LNCaP clone FGC (cell line): ENCODE measurements at regions not wholly inside any gene's neighbourhood (a gene's known extent, or its start where the extent isn't known, plus 50 kb on each side); places are given as distances from the start of the nearest gene placed in this dataset.

Source experiments
- DNase-seq: peaks from one replicate; pipeline ENCODE4 v3.0.0-alpha.2; 2011; ENCODE audit warnings: low read depth
- H3K4me3 ChIP-seq: 2 replicates; pipeline ENCODE4 v1.5.1; 2011; ENCODE audit warnings: mild to moderate bottlenecking, low read depth, low read length, control low read depth
- TF ChIP-seq, protein P1 (sequence below): IDR thresholded peaks from 2 replicates; pipeline ENCODE4 v1.5.1; 2012; ENCODE audit warnings: mild to moderate bottlenecking; ENCODE audit not compliant: control insufficient read depth, insufficient read depth; ENCODE audit errors: extremely low read depth

DNA sequence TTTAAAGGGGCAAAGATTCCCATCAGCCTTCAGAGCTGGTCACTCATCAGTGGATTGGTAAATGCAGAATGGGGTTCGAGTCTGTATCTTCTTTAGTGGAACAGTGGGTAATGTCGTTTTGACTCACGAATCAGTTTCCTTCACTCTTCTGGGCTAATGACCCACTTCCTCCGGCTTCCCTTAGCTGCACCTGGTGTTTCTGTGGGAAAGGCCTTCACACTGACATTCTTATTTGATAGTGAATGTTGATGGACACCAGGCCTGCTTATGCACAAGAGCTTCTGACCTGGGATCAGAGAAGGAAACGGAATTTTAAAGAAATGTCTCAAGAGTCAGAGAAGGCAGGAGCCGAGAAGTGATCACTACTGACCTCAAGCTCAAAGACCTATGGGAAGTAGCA lies 272.0 kb upstream of the SULF2 start:
- TF ChIP-seq, protein P1, sequence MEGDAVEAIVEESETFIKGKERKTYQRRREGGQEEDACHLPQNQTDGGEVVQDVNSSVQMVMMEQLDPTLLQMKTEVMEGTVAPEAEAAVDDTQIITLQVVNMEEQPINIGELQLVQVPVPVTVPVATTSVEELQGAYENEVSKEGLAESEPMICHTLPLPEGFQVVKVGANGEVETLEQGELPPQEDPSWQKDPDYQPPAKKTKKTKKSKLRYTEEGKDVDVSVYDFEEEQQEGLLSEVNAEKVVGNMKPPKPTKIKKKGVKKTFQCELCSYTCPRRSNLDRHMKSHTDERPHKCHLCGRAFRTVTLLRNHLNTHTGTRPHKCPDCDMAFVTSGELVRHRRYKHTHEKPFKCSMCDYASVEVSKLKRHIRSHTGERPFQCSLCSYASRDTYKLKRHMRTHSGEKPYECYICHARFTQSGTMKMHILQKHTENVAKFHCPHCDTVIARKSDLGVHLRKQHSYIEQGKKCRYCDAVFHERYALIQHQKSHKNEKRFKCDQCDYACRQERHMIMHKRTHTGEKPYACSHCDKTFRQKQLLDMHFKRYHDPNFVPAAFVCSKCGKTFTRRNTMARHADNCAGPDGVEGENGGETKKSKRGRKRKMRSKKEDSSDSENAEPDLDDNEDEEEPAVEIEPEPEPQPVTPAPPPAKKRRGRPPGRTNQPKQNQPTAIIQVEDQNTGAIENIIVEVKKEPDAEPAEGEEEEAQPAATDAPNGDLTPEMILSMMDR, result no peak
- H3K4me3 ChIP-seq, result no peak overlapping the region
- no peak for DNase-seq

DNA sequence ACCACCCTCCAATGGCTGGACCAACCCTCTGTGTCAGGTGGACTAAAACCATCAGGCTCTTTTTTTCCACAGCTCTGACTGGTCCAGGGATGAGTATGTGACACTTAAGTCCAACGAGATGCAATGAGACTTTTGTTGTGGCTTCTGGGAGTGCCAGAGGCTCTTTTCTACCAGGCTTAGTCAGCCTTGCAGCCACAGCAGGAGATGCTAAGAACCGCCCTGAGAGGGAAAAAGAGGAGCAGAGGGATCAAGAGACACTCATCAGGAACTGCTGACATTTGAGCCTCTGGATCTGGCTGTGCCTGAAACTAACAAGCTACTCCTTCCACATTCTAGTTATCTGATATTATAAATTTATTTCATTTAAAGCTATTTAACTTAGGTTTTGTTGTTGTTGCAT lies 270.9 kb upstream of the SULF2 start:
- TF ChIP-seq, protein P1, result no peak
- no peak for DNase-seq

DNA sequence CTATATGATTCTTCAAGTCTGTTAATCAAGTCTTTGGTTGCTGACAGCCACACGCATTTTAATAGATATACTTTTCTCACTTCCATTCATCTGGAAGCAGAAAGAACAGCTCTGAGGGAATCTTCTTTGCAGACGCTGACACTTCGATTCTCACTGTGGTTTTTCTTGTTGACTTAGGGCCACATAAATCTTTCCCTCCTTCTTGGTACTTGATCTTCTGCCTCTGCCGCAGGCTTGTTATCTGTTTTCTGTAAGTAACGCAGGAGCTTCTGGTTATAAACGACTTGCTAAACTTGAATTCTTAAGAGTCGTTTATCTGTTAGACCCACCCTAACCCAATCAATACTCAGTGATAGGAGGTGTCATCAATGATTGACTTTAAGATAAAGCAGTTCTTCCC lies 268.8 kb upstream of the SULF2 start:
- no peak for DNase-seq
- no peak overlapping the region for H3K4me3 ChIP-seq
- TF ChIP-seq, protein P1, result no peak

More for the DNA sequence above, 270.9 kb upstream of the SULF2 start:
- H3K4me3 ChIP-seq, result no peak overlapping the region

DNA sequence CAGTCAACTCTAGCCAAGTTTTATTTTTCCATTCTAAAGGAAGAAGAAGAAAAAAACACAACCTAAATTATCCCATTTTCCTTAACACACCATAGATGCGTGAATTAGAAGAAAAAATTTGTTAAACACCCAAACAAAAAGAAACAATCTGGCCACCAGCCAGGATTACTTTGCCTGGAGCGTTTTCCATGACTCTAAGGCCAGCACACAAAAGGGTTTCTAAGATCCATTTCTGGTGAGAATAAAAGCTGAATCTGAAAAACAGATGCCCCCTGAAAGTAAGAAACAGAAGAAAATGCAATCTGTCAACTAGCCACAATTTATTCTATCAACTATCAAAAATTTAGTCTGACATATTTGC lies 267.2 kb upstream of the SULF2 start:
- no peak overlapping the region for H3K4me3 ChIP-seq
- TF ChIP-seq, protein P1, result no peak
- DNase-seq, result no peak

DNA sequence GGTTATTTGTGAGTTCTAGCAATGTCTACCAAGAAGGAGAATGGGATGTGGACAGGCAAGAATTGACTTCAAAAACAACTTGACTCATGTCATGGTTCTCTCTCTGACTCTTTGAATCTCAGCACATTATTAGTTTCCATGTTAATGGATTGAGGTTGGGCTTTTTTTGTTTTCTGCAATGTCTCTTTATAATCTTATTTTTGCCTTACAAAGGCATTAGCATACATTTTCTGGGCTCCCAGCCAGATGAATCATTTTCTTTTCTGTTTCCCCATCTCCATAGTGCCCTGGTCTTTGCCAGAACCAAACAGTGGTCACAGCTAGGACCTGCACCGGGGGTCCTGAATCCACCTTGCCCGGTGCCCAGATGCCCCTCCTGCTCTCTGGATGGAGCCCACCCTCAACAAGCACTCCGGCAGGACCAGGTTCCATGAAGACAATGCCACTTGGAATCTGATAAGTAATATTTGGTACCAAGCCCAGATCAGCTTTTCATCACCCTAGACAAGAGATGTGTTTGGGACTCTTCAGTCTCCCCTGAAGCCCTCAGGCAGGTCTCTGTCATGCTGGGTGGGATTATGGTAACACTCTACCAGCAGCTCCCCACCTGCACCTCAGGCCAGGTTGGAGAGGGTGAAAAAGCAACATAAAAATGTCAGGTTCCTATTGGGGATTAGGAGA lies 266.7 kb upstream of the SULF2 start:
- DNase-seq, result no peak
- TF ChIP-seq, protein P1, result no peak
- no peak overlapping the region for H3K4me3 ChIP-seq

DNA sequence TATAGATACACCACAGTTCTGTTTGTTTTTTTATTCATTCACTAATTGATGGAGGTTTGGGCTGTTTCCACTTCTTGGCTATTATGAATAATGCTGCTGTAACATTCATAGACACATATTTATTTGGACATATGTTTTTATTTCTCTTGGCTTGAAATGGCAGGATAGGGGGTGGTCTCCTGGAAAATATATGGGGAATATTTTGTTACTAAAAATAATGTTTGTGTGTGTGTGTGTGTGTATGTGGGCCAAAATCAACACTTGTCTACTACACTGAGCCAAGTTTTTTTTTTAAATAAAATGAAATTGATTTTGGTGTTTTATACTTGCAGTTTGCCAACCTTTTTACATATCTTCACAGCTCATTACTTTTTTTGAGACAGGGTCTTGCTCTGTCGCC lies 264.4 kb upstream of the SULF2 start:
- no peak overlapping the region for H3K4me3 ChIP-seq
- TF ChIP-seq, protein P1, result no peak
- no peak for DNase-seq

DNA sequence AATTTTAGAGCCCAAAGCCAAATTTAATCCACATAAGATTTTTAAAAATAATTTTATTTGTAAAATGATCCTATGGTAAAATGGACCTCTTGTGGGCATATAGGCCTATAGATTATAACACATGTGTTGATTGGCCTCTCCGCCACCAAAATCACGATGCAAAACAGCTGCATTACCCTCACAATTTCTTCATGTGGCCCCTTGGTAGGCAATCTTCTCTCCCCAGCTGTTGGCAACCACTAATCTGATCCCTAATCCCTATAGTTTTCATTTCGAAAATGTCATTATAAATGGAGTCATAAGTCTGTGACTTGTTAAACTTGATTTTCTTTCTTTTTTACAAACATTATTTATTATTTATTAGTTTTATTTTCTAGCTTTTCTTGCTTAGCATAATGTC lies 263.9 kb upstream of the SULF2 start:
- TF ChIP-seq, protein P1, result no peak
- no peak overlapping the region for H3K4me3 ChIP-seq
- no peak for DNase-seq
